HG03558 (cell line): ENCODE measurements at regions not wholly inside any gene's neighbourhood (a gene's known extent, or its start where the extent isn't known, plus 50 kb on each side); places are given as distances from the start of the nearest gene placed in this dataset.

ENCODE experiments used
- ATAC-seq: cut with Tn5 transposase; IDR thresholded peaks from one replicate; pipeline ENCODE4 v1.9.1; 2021; ENCODE audit warnings: moderate number of reproducible peaks; ENCODE audit not compliant: unreplicated experiment; ENCODE audit errors: extremely low read depth

- ATAC-seq: no peak
These were observed 74.7 kb upstream of the MKLN1 start for GRCh38 chr7:131252976-131253375.

- ATAC-seq: no peak
These were observed 73.5 kb upstream of the MKLN1 start for GRCh38 chr7:131254211-131254610.

- ATAC-seq: no peak
These were observed 72.4 kb upstream of the MKLN1 start for GRCh38 chr7:131255242-131255641.

GRCh38 chr7:131261476-131261994 is 66.1 kb upstream of the MKLN1 start:
- no peak for ATAC-seq

- no peak for ATAC-seq
These were observed 62.4 kb upstream of the MKLN1 start for GRCh38 chr7:131265227-131265626.

GRCh38 chr7:131267631-131268030 is 60.0 kb upstream of the MKLN1 start:
- no peak for ATAC-seq

- ATAC-seq: no peak
These were observed 58.8 kb upstream of the MKLN1 start for GRCh38 chr7:131268906-131269305.

GRCh38 chr7:131272086-131272485 is 55.6 kb upstream of the MKLN1 start:
- ATAC-seq: no peak

GRCh38 chr7:131274986-131275385 is 52.7 kb upstream of the MKLN1 start:
- ATAC-seq: no peak

GRCh38 chr7:131276190-131276589 is 51.5 kb upstream of the MKLN1 start:
- ATAC-seq: no peak

GRCh38 chr7:131276748-131277147 is 50.9 kb upstream of the MKLN1 start:
- ATAC-seq: no peak
